NT2/D1 (cell line): ENCODE measurements at regions not wholly inside any gene's neighbourhood (a gene's known extent, or its start where the extent isn't known, plus 50 kb on each side); places are given as distances from the start of the nearest gene placed in this dataset.
"Not testable (repeated sequence)": the region's sequence is repeated elsewhere in the genome, so short reads cannot be mapped to it uniquely, and the experiment has no call there.

ENCODE experiments used
- DNase-seq: peaks from one replicate; pipeline ENCODE4 v3.0.0-alpha.2; 2011; ENCODE audit warnings: low read depth, low spot score
- H3K27me3 ChIP-seq: 2 replicates; pipeline ENCODE4 v1.6.0; 2011; ENCODE audit warnings: mild to moderate bottlenecking; ENCODE audit not compliant: insufficient read length, insufficient read depth
- H3K36me3 ChIP-seq: 2 replicates; pipeline ENCODE4 v1.6.1; 2011; ENCODE audit warnings: mild to moderate bottlenecking, low read length, mixed read lengths; ENCODE audit not compliant: insufficient read depth, insufficient read length
- H3K4me1 ChIP-seq: 2 replicates; pipeline ENCODE4 v1.5.1; 2011; ENCODE audit not compliant: insufficient read depth, insufficient read length
- H3K4me3 ChIP-seq: 2 replicates; pipeline ENCODE4 v1.5.1; 2011; ENCODE audit warnings: low read depth; ENCODE audit not compliant: insufficient read length
- H3K9ac ChIP-seq: 2 replicates; pipeline ENCODE4 v1.6.0; 2011; ENCODE audit warnings: low read depth; ENCODE audit not compliant: insufficient read length
- H3K9me3 ChIP-seq: 2 replicates; pipeline ENCODE4 v1.5.1; 2011; ENCODE audit warnings: mild to moderate bottlenecking, low read length; ENCODE audit not compliant: insufficient read depth
- SUZ12 ChIP-seq: IDR thresholded peaks from 2 replicates; pipeline ENCODE4 v1.6.1; 2011; ENCODE audit not compliant: insufficient read length, insufficient read depth; ENCODE audit errors: extremely low read depth
- YY1 ChIP-seq: IDR thresholded peaks from 2 replicates; pipeline ENCODE4 v1.6.1; 2011; ENCODE audit not compliant: insufficient read length, insufficient read depth
- ZNF274 ChIP-seq: IDR thresholded peaks from 2 replicates; pipeline ENCODE4 v1.6.1; 2011; ENCODE audit warnings: mild to moderate bottlenecking, low read depth, low read length

- TF ChIP-seq YY1 (no peak), SUZ12 (no peak), ZNF274 (no peak)
- DNase-seq = no peak
- no peaks in the 10 kb centered on the region for H3K27me3 ChIP-seq
- no peak overlapping the region for H3K9ac ChIP-seq
- H3K4me3 ChIP-seq = no peak overlapping the region
- H3K9me3 ChIP-seq = peaks cover 30% of the 10 kb centered on the region
- H3K4me1 ChIP-seq = peaks cover 3% of the 10 kb centered on the region
- H3K36me3 ChIP-seq = no peaks in the 10 kb centered on the region
Measured at GRCh38 chr5:82971901-82972300, 105.3 kb downstream of the TMEM167A start.

GRCh38 chr5:82971034-82971806 lies 106.0 kb downstream of the TMEM167A start:
- not testable (repeated sequence) for DNase-seq, H3K36me3 ChIP-seq, H3K4me3 ChIP-seq, H3K4me1 ChIP-seq, H3K9ac ChIP-seq, H3K27me3 ChIP-seq
- H3K9me3 ChIP-seq = peaks cover 28% of the 10 kb centered on the region

GRCh38 chr5:82969221-82969976 lies 107.8 kb downstream of the TMEM167A start:
- not testable (repeated sequence) for H3K9me3 ChIP-seq, H3K9ac ChIP-seq, H3K4me1 ChIP-seq, H3K4me3 ChIP-seq, DNase-seq, H3K36me3 ChIP-seq, H3K27me3 ChIP-seq

GRCh38 chr5:82967072-82967471 lies 110.1 kb downstream of the TMEM167A start:
- TF ChIP-seq SUZ12 = no peak
- no peak for TF ChIP-seq YY1
- no peak for TF ChIP-seq ZNF274
- no peak overlapping the region for H3K9ac ChIP-seq
- H3K4me3 ChIP-seq = no peak overlapping the region
- peaks cover 8% of the 10 kb centered on the region for H3K9me3 ChIP-seq
- no peak for DNase-seq
- H3K27me3 ChIP-seq = no peaks in the 10 kb centered on the region
- H3K36me3 ChIP-seq = no peaks in the 10 kb centered on the region
- H3K4me1 ChIP-seq = peaks cover 3% of the 10 kb centered on the region

GRCh38 chr5:82959466-82959865 lies 117.7 kb downstream of the TMEM167A start:
- TF ChIP-seq SUZ12 (no peak), ZNF274 (no peak), YY1 (no peak)
- no peaks in the 10 kb centered on the region for H3K36me3 ChIP-seq
- no peak overlapping the region for H3K4me3 ChIP-seq
- H3K27me3 ChIP-seq = no peaks in the 10 kb centered on the region
- no peaks in the 10 kb centered on the region for H3K4me1 ChIP-seq
- no peak overlapping the region for H3K9ac ChIP-seq
- no peak for DNase-seq
- 0 out of 2 replicates have a peak, but pooled peaks cover 8% of the 10 kb centered on the region for H3K9me3 ChIP-seq

- no peak for TF ChIP-seq ZNF274
- no peak for TF ChIP-seq YY1
- no peak for TF ChIP-seq SUZ12
- H3K4me1 ChIP-seq = no peaks in the 10 kb centered on the region
- H3K4me3 ChIP-seq = no peak overlapping the region
- H3K36me3 ChIP-seq = no peaks in the 10 kb centered on the region
- H3K9me3 ChIP-seq = 0 out of 2 replicates have a peak, but pooled peaks cover 8% of the 10 kb centered on the region
- DNase-seq = no peak
- H3K27me3 ChIP-seq = no peaks in the 10 kb centered on the region
- no peak overlapping the region for H3K9ac ChIP-seq
Measured at GRCh38 chr5:82956600-82956999, 120.6 kb downstream of the TMEM167A start.

- TF ChIP-seq ZNF274 (no peak), SUZ12 (no peak), YY1 (no peak)
- 0 out of 2 replicates have a peak, but pooled peaks cover 8% of the 10 kb centered on the region for H3K9me3 ChIP-seq
- H3K4me1 ChIP-seq = no peaks in the 10 kb centered on the region
- H3K27me3 ChIP-seq = no peaks in the 10 kb centered on the region
- no peak overlapping the region for H3K4me3 ChIP-seq
- H3K36me3 ChIP-seq = no peaks in the 10 kb centered on the region
- no peak overlapping the region for H3K9ac ChIP-seq
- no peak for DNase-seq
Measured at GRCh38 chr5:82952326-82952725, 124.9 kb downstream of the TMEM167A start.

- H3K9me3 ChIP-seq, H3K36me3 ChIP-seq, H3K4me3 ChIP-seq, H3K4me1 ChIP-seq, H3K27me3 ChIP-seq, H3K9ac ChIP-seq, DNase-seq: not testable (repeated sequence)
Measured at GRCh38 chr5:82944267-82944666, 132.9 kb downstream of the TMEM167A start.
